ENCODE measurements at regions not wholly inside any gene's neighbourhood (a gene's known extent, or its start where the extent isn't known, plus 50 kb on each side); places are given as distances from the start of the nearest gene placed in this dataset.
"Not testable (repeated sequence)": the region's sequence is repeated elsewhere in the genome, so short reads cannot be mapped to it uniquely, and the experiment has no call there.

- no peak for TF ChIP-seq CTCF (IDR thresholded peaks at IDR 0.05)
- Histone ChIP-seq H3K9ac (no peak overlapping the region), H3K4me1 (no peaks in the 10 kb centered on the region), H3K4me3 (ENCODE audit: low read depth, low read length) (no peak overlapping the region), H3K9me3 (ENCODE audit: control insufficient read depth, low read length) (no peaks in the 10 kb centered on the region), H2AFZ (no peak overlapping the region), H3K27me3 (ENCODE audit: control insufficient read depth, insufficient read depth, low read length) (no peaks in the 10 kb centered on the region), H3K79me2 (no peaks in the 10 kb centered on the region), H3K27ac (no peak overlapping the region), H3K4me2 (ENCODE audit: low read length) (no peak overlapping the region), H3K36me3 (ENCODE audit: control insufficient read depth, insufficient read depth, low read length) (no peaks in the 10 kb centered on the region)
Observed at GRCh38 chr3:190972196-190972595, 109.7 kb upstream of the GMNC start.

- H3K27me3 ChIP-seq (ENCODE audit: control insufficient read depth, insufficient read depth, low read length): no peaks in the 10 kb centered on the region
- no peaks in the 10 kb centered on the region for H3K79me2 ChIP-seq
- no peaks in the 10 kb centered on the region for H3K4me1 ChIP-seq
- TF ChIP-seq CTCF (IDR thresholded peaks at IDR 0.05): no peak
- H2AFZ ChIP-seq: no peak overlapping the region
- H3K4me3 ChIP-seq (ENCODE audit: low read depth, low read length): no peak overlapping the region
- H3K9ac ChIP-seq: no peak overlapping the region
- H3K27ac ChIP-seq: no peak overlapping the region
- H3K4me2 ChIP-seq (ENCODE audit: low read length): no peak overlapping the region
- H3K9me3 ChIP-seq (ENCODE audit: control insufficient read depth, low read length): no peaks in the 10 kb centered on the region
- no peaks in the 10 kb centered on the region for H3K36me3 ChIP-seq (ENCODE audit: control insufficient read depth, insufficient read depth, low read length)
Observed at GRCh38 chr3:190970560-190970959, 108.1 kb upstream of the GMNC start.

GRCh38 chr3:190968616-190969015, 106.1 kb upstream of the GMNC start:
- Histone ChIP-seq H3K79me2 (no peaks in the 10 kb centered on the region), H3K4me1 (no peaks in the 10 kb centered on the region), H3K4me3 (ENCODE audit: low read depth, low read length) (no peak overlapping the region), H3K9me3 (ENCODE audit: control insufficient read depth, low read length) (no peaks in the 10 kb centered on the region), H3K4me2 (ENCODE audit: low read length) (no peak overlapping the region), H2AFZ (no peak overlapping the region), H3K9ac (no peak overlapping the region), H3K27me3 (ENCODE audit: control insufficient read depth, insufficient read depth, low read length) (no peaks in the 10 kb centered on the region), H3K27ac (no peak overlapping the region), H3K36me3 (ENCODE audit: control insufficient read depth, insufficient read depth, low read length) (no peaks in the 10 kb centered on the region)
- TF ChIP-seq CTCF (IDR thresholded peaks at IDR 0.05): no peak

- H3K27ac ChIP-seq; H3K9ac ChIP-seq; H3K4me3 ChIP-seq (ENCODE audit: low read depth, low read length); H3K36me3 ChIP-seq (ENCODE audit: control insufficient read depth, insufficient read depth, low read length); H3K4me2 ChIP-seq (ENCODE audit: low read length); H3K9me3 ChIP-seq (ENCODE audit: control insufficient read depth, low read length); H3K27me3 ChIP-seq (ENCODE audit: control insufficient read depth, insufficient read depth, low read length); H3K79me2 ChIP-seq; H2AFZ ChIP-seq; H3K4me1 ChIP-seq: not testable (repeated sequence)
Observed at GRCh38 chr3:190964931-190965330, 102.4 kb upstream of the GMNC start.

- Histone ChIP-seq H3K27ac (no peak overlapping the region), H3K27me3 (ENCODE audit: control insufficient read depth, insufficient read depth, low read length) (no peaks in the 10 kb centered on the region), H3K9me3 (ENCODE audit: control insufficient read depth, low read length) (no peaks in the 10 kb centered on the region), H3K9ac (no peak overlapping the region), H3K4me3 (ENCODE audit: low read depth, low read length) (no peak overlapping the region), H3K36me3 (ENCODE audit: control insufficient read depth, insufficient read depth, low read length) (no peaks in the 10 kb centered on the region), H3K79me2 (no peaks in the 10 kb centered on the region), H2AFZ (no peak overlapping the region), H3K4me2 (ENCODE audit: low read length) (no peak overlapping the region), H3K4me1 (no peaks in the 10 kb centered on the region)
- TF ChIP-seq CTCF (IDR thresholded peaks at IDR 0.05): no peak
Observed at GRCh38 chr3:190959077-190959476, 96.6 kb upstream of the GMNC start.

Measured in parathyroid adenoma (tissue), 2 donors.